Retina (tissue), 1 donor: ENCODE measurements at regions not wholly inside any gene's neighbourhood (a gene's known extent, or its start where the extent isn't known, plus 50 kb on each side); places are given as distances from the start of the nearest gene placed in this dataset.
"Not testable (repeated sequence)": the region's sequence is repeated elsewhere in the genome, so short reads cannot be mapped to it uniquely, and the experiment has no call there.

ENCODE experiments used
- DNase-seq: peaks from one replicate; pipeline ENCODE4 v3.0.0-alpha.2; 2016

GRCh38 chr3:72163809-72164634 lies 379.1 kb upstream of the PROK2 start:
- DNase-seq = no peak

GRCh38 chr3:72162649-72163184 lies 377.8 kb upstream of the PROK2 start:
- DNase-seq = no peak

GRCh38 chr3:72161881-72162595 lies 377.1 kb upstream of the PROK2 start:
- no peak for DNase-seq

GRCh38 chr3:72161285-72161684 lies 376.3 kb upstream of the PROK2 start:
- DNase-seq = not testable (repeated sequence)

GRCh38 chr3:72160351-72160750 lies 375.4 kb upstream of the PROK2 start:
- no peak for DNase-seq

- DNase-seq = no peak
Measured at GRCh38 chr3:72159487-72159886, 374.5 kb upstream of the PROK2 start.

- DNase-seq = peak; percentile 61
Measured at GRCh38 chr3:72158639-72159326, 373.8 kb upstream of the PROK2 start.

- no peak for DNase-seq
Measured at GRCh38 chr3:72157748-72158638, 373.0 kb upstream of the PROK2 start.

- no peak for DNase-seq
Measured at GRCh38 chr3:72155391-72156064, 370.6 kb upstream of the PROK2 start.

- DNase-seq = no peak
Measured at GRCh38 chr3:72154391-72155335, 369.7 kb upstream of the PROK2 start.

GRCh38 chr3:72153477-72154314 lies 368.7 kb upstream of the PROK2 start:
- no peak for DNase-seq

- DNase-seq = peak; percentile 76
Measured at GRCh38 chr3:72152551-72153476, 367.9 kb upstream of the PROK2 start.

- DNase-seq = no peak
Measured at GRCh38 chr3:72151465-72152238, 366.7 kb upstream of the PROK2 start.

- DNase-seq = no peak
Measured at GRCh38 chr3:72150634-72151412, 365.9 kb upstream of the PROK2 start.

GRCh38 chr3:72149645-72150300 lies 364.8 kb upstream of the PROK2 start:
- no peak for DNase-seq

GRCh38 chr3:72147600-72147999 lies 362.7 kb upstream of the PROK2 start:
- DNase-seq = no peak
